Posterior cingulate gyrus (tissue), 11 donors: ENCODE measurements at regions not wholly inside any gene's neighbourhood (a gene's known extent, or its start where the extent isn't known, plus 50 kb on each side); places are given as distances from the start of the nearest gene placed in this dataset.
"Not testable (repeated sequence)": the region's sequence is repeated elsewhere in the genome, so short reads cannot be mapped to it uniquely, and the experiment has no call there.

Source experiments
- DNase-seq, 10 donors: peaks; one replicate each; pipeline versions ENCODE4 v3.0.0 to v3.0.0-alpha.2; 2020 to 2021; ENCODE audit warnings: mixed read lengths in 3 of 10
- intact Hi-C: fragments of 100-400 bp; cut with DNase I; formaldehyde crosslinking; loops from one replicate; pipeline ENCODE4 v1.15.1; 2023

DNA sequence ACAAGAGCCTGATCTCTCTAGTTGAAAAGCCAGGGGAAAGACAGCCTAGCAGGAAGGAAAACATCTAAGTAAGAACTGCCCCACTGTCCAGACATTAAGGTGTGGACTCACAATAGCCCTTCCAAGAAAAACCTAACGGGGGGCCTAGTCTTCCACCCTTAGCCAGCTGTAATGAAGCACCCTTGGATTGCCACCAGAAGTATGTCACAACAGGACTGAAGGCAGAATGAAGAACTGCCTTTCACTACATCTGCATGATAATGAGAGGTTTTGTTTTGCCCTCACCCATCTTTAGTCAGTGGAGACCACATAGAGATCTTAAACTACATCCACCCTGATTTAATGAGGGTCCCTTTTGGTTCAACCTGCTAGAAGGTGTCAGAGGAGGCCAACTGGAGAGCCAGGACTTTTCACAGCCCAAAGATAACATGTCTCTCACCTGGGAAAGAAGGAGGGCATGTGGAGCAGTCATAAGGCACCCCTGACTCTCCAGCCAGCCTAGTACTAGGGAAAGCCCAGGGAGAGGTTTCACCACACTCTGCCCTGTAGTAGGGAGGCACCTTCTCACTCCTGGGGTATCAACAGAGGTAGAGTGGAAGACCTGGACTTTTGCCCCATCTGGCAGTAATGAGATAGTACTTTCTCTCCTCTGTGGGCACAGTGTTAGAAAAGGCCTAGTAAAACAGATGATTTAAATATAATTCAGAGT is 1017.4 kb upstream of the MANEA start:
- intact Hi-C loops, result no loop called here
- no peak for DNase-seq

- peak in 1 of 10 donors; percentile 78 for DNase-seq
- intact Hi-C loops, result not testable (repeated sequence)
Measured at GRCh38 chr6:94557207-94557606, 1020.1 kb upstream of the MANEA start.

GRCh38 chr6:94548201-94548600 is 1029.1 kb upstream of the MANEA start:
- intact Hi-C loops, result no loop called here

DNA sequence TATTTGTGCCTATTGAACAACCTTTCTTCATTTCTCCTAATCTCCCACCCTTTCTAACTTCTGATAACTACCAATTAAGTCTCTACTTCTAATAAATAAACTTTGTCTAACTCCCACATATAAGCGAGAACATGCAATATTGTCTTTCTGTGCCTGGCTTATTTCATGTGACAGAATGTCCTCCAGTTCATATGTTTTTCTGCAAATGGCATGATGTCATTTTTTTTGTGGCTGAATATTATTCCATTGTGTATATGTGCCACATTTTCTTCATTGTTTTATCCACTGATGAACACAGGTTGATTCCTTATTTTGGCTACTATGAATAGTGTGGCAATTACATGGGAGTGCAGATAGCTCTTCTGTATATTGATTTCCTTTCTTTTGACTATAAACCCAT is 1041.5 kb upstream of the MANEA start:
- no peak for DNase-seq
- intact Hi-C loops, result no loop called here

More at GRCh38 chr6:94548201-94548600, 1029.1 kb upstream of the MANEA start:
- DNase-seq, result no peak

DNA sequence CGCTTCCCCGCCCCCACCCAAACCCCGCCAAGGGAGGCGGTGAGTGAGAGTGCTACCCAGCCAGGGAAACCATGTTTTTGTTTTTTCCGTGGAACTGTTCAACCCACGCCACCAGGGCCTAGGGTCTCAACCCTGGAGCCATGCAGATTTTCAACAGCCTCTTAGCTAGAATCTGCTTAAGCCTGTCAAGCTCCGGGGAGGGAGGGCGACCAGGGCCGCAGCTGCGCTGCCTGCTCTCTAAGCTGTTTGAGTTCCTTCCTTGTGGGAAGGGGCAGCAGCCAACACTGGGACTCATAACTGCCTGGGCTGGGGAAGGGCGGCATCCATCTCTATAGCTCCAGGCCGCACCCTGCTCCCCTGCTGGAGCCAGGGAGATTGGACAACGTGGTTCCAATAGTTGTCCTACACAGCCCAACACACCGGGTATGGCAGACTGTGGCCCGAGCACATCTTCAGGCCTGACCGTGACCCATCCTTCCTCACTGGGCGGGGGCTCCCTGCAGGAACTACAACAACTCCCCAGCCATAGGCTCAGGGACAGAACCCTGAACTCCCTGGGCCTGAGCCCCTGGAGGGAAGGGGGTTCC is 1065.7 kb upstream of the MANEA start:
- DNase-seq, result peak in 3 of 10 donors; percentile 47 to 66 (median 52)
- intact Hi-C loops, result no loop called here

DNA sequence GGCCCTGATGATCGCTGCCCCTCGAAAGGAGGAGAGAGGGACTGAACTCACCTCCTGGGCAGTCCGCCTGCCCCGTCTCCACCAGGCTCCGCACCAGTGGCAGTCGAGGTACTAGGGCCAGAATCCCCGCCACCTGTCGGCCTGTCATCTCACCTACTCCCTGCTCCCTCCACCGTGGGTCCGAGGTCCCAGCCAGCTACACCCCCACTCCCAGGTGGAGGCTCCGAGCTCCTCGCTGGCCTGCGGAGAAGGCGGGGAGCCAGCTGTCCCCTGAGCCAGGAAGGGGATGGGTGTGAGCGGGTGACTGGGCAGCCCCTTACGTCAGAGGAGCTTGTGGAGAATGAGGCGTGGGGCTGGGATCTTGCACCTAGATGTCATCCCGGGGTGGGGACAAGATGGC is 1066.5 kb upstream of the MANEA start:
- peak in 4 of 10 donors; percentile 24 to 78 (median 62) for DNase-seq
- intact Hi-C loops, result no loop called here

- intact Hi-C loops, result no loop called here
- no peak for DNase-seq
Measured at GRCh38 chr6:94501516-94501915, 1075.8 kb upstream of the MANEA start.

DNA sequence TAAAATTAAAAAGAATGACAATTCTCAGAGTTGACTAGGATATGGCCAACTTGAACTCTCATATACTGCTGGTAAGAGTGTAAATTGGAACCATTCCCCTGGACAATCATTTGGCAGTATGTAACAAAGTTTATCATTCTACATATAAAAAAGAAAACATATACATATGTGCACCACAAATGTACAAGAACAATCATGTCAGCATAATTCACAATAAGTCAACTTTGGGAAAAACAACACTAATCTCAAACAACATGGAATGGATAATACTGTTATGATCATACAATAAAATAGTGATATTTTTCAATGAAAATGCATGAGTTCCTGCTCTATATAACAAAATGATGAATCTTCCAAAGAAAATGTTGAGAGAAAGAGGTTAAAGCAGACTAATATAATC is 1078.7 kb upstream of the EPHA7 start:
- intact Hi-C loops, result no loop called here

DNA sequence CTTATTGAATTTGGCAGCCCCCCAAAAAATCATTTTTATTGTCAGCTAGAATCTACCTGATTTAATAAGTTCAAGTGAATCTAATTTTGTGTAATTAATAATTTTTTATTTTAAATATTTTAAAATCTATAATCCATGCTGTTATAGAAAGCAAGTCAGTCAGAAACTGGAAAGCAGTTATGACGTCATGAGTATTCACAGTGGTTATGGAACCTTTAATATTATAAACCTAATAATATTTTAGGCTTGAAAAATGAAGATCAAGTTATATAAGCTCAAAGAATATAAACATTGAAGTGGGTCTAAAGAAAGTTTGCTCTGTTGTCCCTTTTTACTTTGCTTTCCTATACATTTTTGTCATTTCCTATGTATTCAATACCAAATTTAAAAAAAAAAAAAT is 1075.1 kb upstream of the EPHA7 start:
- no peak for DNase-seq
- intact Hi-C loops, result no loop called here

More for the DNA sequence above, 1078.7 kb upstream of the EPHA7 start:
- no peak for DNase-seq

- no peak for DNase-seq
- intact Hi-C loops, result no loop called here
Measured at GRCh38 chr6:94487371-94487770, 1068.0 kb upstream of the EPHA7 start.

DNA sequence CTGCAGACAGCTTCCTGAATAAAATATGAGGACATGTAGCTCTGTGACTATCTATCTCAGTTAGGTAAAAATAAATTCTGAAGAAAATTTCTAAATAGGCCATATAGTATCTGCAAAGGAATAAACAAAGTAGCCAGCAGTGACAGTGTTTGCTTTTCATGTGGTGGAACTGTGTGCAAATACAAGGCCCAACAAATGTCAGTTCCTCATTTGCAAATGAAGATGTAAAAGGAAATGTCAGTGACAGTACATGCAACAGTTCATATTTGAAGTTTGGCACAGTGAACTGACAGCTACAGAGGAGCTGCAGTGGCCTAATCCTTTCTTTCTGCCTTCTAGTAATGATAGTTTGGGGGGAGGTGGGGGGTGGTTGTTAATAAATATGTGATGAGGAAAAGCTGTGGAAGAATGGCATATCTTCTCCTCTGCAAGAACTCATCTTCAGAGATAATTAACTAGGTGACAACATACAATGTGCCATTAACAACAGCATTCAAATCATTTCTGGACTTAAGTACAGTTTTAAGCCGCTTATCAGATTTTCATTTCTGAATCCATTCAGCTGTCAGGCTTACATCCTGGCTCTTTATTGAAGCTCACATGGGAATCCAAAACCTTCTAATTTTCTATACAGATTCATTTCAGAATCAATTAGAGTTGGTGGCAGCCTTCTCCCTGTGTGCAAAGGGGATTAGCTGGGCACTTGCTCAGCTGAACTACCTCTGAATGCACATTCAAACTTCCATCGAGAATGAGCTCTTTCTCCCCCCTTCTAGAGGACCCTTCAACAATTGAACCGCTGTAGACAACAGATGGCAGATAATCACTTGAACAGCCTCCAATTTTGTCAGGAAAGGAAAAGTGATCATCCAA is 1059.0 kb upstream of the EPHA7 start:
- intact Hi-C loops, result no loop called here
- DNase-seq, result no peak

DNA sequence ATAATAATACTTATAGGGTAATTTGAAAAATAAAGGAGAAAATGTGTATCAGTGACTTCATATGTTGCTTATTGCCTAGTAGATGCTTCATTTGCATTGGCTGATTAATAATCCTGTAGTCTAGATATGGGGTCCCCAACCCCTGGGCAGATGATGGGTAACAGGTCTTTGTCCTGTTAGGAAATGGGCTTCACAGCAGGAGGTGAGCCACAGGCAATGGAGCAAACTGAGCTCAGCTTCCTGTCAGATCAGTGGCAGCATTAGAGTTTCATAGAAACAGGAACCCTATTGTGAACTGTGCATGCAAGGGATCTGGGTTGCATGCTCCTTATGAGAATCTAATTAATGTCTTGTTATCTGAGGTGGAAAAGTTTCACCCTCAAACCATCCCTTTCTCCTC is 1049.5 kb upstream of the EPHA7 start:
- intact Hi-C loops, result no loop called here
- peak in 1 of 10 donors; percentile 22 for DNase-seq

- DNase-seq, result peak in 1 of 10 donors; percentile 64
- intact Hi-C loops, result no loop called here
Measured at GRCh38 chr6:94464018-94464510, 1044.7 kb upstream of the EPHA7 start.

DNA sequence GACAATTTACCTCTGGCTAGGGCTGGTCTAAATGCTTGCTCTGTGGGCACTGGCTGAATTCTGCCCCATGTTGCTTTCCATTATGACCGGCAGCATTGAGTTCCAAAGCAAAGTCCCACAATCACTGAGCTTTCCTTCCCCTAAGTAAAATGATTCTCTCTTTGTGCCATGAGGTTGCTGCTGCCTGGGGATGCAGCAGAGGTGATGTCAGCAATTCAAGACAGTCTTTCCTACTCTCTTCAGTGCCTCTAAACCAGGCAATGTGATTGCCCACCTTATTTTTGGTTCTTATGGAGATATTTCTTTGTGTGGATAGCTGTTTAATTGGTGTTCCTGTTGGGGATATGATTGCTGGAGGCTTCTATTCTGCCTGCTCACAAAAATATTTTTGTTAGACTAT is 1043.9 kb upstream of the EPHA7 start:
- intact Hi-C loops, result no loop called here
- no peak for DNase-seq

- intact Hi-C loops, result no loop called here
- DNase-seq, result no peak
Measured at GRCh38 chr6:94462231-94462630, 1042.9 kb upstream of the EPHA7 start.

- DNase-seq, result no peak
- intact Hi-C loops, result no loop called here
Measured at GRCh38 chr6:94456266-94456665, 1036.9 kb upstream of the EPHA7 start.

- no peak for DNase-seq
- intact Hi-C loops, result no loop called here
Measured at GRCh38 chr6:94454231-94454630, 1034.9 kb upstream of the EPHA7 start.

- no peak for DNase-seq
- intact Hi-C loops, result no loop called here
Measured at GRCh38 chr6:94446120-94446519, 1026.8 kb upstream of the EPHA7 start.

GRCh38 chr6:94443701-94444100 is 1024.3 kb upstream of the EPHA7 start:
- DNase-seq, result peak in 2 of 10 donors; percentile 13 to 84
- intact Hi-C loops, result no loop called here

- intact Hi-C loops, result no loop called here
- DNase-seq, result no peak
Measured at GRCh38 chr6:94424692-94425091, 1005.3 kb upstream of the EPHA7 start.

DNA sequence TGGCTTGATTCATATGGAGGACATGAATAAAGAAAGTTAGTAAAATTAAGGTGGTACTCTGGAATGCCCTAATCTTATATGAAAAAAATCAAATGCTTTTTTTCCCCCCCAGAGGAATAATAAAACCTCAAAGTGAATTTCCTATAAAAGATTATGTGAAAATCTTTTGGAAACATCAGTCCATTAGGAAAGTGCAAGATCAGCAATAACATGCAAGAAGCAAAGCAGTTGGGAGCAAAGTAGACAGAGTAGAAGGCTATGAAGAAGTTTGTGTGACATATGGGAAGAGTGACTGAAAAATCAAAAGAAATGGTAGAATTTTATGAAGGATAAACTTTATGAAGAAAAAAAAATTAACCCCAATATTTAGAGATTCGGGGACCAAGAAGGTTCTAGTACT is 998.0 kb upstream of the EPHA7 start:
- intact Hi-C loops, result no loop called here
- no peak for DNase-seq
